H9 (cell line): ENCODE measurements at regions not wholly inside any gene's neighbourhood (a gene's known extent, or its start where the extent isn't known, plus 50 kb on each side); places are given as distances from the start of the nearest gene placed in this dataset.

Source experiments
- DNase-seq: peaks from one replicate; pipeline ENCODE4 v3.0.0-alpha.2; 2017
- H2AFZ ChIP-seq: one replicate; pipeline ENCODE4 v1.6.1; 2013; ENCODE audit warnings: mild to moderate bottlenecking, low read length, control low read depth, moderate library complexity
- H2AK5ac ChIP-seq: 2 replicates; pipeline ENCODE4 v1.6.1; 2013; ENCODE audit warnings: low read length, control low read depth, mixed read lengths; ENCODE audit not compliant: insufficient read length
- H2BK120ac ChIP-seq: one replicate; pipeline ENCODE4 v1.6.1; 2013; ENCODE audit warnings: low read depth, mild to moderate bottlenecking, low read length, control low read depth, inconsistent platforms; ENCODE audit not compliant: poor library complexity, severe bottlenecking
- H2BK12ac ChIP-seq: 2 replicates; pipeline ENCODE4 v1.6.1; 2013; ENCODE audit warnings: low read length, control low read depth, mixed read lengths, low read depth; ENCODE audit not compliant: insufficient read length
- H2BK15ac ChIP-seq: 2 replicates; pipeline ENCODE4 v1.6.1; 2013; ENCODE audit warnings: low read depth, low read length, control low read depth
- H2BK20ac ChIP-seq: one replicate; pipeline ENCODE4 v1.6.1; 2013; ENCODE audit warnings: low read depth, mild to moderate bottlenecking, low read length, control low read depth, inconsistent platforms; ENCODE audit not compliant: poor library complexity, severe bottlenecking
- H2BK5ac ChIP-seq: 2 replicates; pipeline ENCODE4 v1.6.1; 2013; ENCODE audit warnings: low read length, control low read depth, mixed read lengths; ENCODE audit not compliant: insufficient read length
- H3K14ac ChIP-seq: 2 replicates; pipeline ENCODE4 v1.6.1; 2013; ENCODE audit warnings: low read length, control low read depth; ENCODE audit not compliant: insufficient read depth
- H3K18ac ChIP-seq: 2 replicates; pipeline ENCODE4 v1.6.1; 2013; ENCODE audit warnings: low read depth, mild to moderate bottlenecking, mixed read lengths, low read length, control low read depth; ENCODE audit not compliant: insufficient read length
- H3K23ac ChIP-seq: 2 replicates; pipeline ENCODE4 v1.6.1; 2013; ENCODE audit warnings: low read length, control low read depth, mixed read lengths, low read depth; ENCODE audit not compliant: insufficient read length
- H3K23me2 ChIP-seq: 2 replicates; pipeline ENCODE4 v1.6.1; 2013; ENCODE audit warnings: low read depth, mild to moderate bottlenecking, mixed read lengths, low read length, control low read depth; ENCODE audit not compliant: insufficient read length, poor library complexity, severe bottlenecking
- H3K27ac ChIP-seq: 2 replicates; pipeline ENCODE4 v1.5.1; 2013; ENCODE audit warnings: low read length, control low read depth, mixed read lengths, low read depth; ENCODE audit not compliant: insufficient read length
- H3K27me3 ChIP-seq: 2 replicates; pipeline ENCODE4 v1.6.1; 2013; ENCODE audit warnings: low read length, control low read depth, inconsistent platforms; ENCODE audit not compliant: insufficient read depth
- H3K4ac ChIP-seq: 2 replicates; pipeline ENCODE4 v1.6.1; 2013; ENCODE audit warnings: low read depth, mild to moderate bottlenecking, control low read depth, inconsistent platforms, low read length, moderate library complexity
- H3K4me1 ChIP-seq: 2 replicates; pipeline ENCODE4 v1.6.1; 2013; ENCODE audit warnings: low read length, control low read depth, inconsistent platforms; ENCODE audit not compliant: insufficient read depth
- H3K4me2 ChIP-seq: 2 replicates; pipeline ENCODE4 v1.6.1; 2013; ENCODE audit warnings: low read length, control low read depth, mixed read lengths; ENCODE audit not compliant: insufficient read length, insufficient read depth
- H3K56ac ChIP-seq: 2 replicates; pipeline ENCODE4 v1.6.1; 2013; ENCODE audit warnings: low read depth, mild to moderate bottlenecking, mixed read lengths, low read length, control low read depth; ENCODE audit not compliant: insufficient read length
- H3K79me1 ChIP-seq: 2 replicates; pipeline ENCODE4 v1.6.1; 2013; ENCODE audit warnings: low read depth, mild to moderate bottlenecking, moderate library complexity, low read length, control low read depth, inconsistent platforms; ENCODE audit not compliant: insufficient read depth, poor library complexity, severe bottlenecking
- H3K79me2 ChIP-seq: 2 replicates; pipeline ENCODE4 v1.6.1; 2013; ENCODE audit warnings: low read length, control low read depth, inconsistent platforms; ENCODE audit not compliant: insufficient read depth
- H3K9ac ChIP-seq: 2 replicates; pipeline ENCODE4 v1.6.1; 2013; ENCODE audit warnings: low read length, control low read depth, mixed read lengths; ENCODE audit not compliant: insufficient read length; ENCODE audit errors: extremely low read depth
- H3K9me3 ChIP-seq: one replicate; pipeline ENCODE4 v1.6.1; 2013; ENCODE audit warnings: low read depth, low read length, inconsistent platforms; ENCODE audit not compliant: control insufficient read depth
- H3T11ph ChIP-seq: one replicate; pipeline ENCODE4 v1.6.1; 2013; ENCODE audit warnings: mild to moderate bottlenecking, low read length, control low read depth, inconsistent platforms
- H4K20me1 ChIP-seq: one replicate; pipeline ENCODE4 v1.6.1; 2013; ENCODE audit not compliant: control insufficient read depth, insufficient read length, insufficient read depth
- H4K5ac ChIP-seq: 2 replicates; pipeline ENCODE4 v1.6.1; 2013; ENCODE audit warnings: low read depth, mild to moderate bottlenecking, mixed read lengths, low read length, control low read depth; ENCODE audit not compliant: insufficient read length
- H4K8ac ChIP-seq: replicated peaks from 2 replicates; pipeline ENCODE4 v1.6.1; 2013; ENCODE audit warnings: low read length, control low read depth, mixed read lengths, low read depth; ENCODE audit not compliant: insufficient read length
- H4K91ac ChIP-seq: 2 replicates; pipeline ENCODE4 v1.6.1; 2013; ENCODE audit warnings: low read depth, mild to moderate bottlenecking, moderate library complexity, mixed read lengths, low read length, control low read depth; ENCODE audit not compliant: insufficient read length
- H3K27ac Mint-ChIP-seq, 3 experiments: 2 replicates in 2 of 3; 3 replicates in 1 of 3; pipeline ENCODE4 v1.8.0; 2020 to 2021; ENCODE audit warnings: mixed read lengths in 3 of 3, mild to moderate bottlenecking in 1 of 3, moderate library complexity in 1 of 3
- H3K27me3 Mint-ChIP-seq: 2 replicates; pipeline ENCODE4 v1.8.0; 2021; ENCODE audit warnings: low read depth, mild to moderate bottlenecking, moderate library complexity, mixed read lengths
- H3K36me3 Mint-ChIP-seq, 3 experiments: 2 replicates in 2 of 3; 3 replicates in 1 of 3; pipeline ENCODE4 v1.8.0; 2020 to 2021; ENCODE audit warnings: low read depth in 3 of 3, mixed read lengths in 3 of 3; ENCODE audit not compliant: insufficient read depth in 1 of 3
- H3K4me1 Mint-ChIP-seq, 2 experiments: 2 replicates each; pipeline ENCODE4 v1.8.0; 2020; ENCODE audit warnings: mixed read lengths in 2 of 2
- H3K4me3 Mint-ChIP-seq, 2 experiments: 2 replicates in 1 of 2; 3 replicates in 1 of 2; pipeline ENCODE4 v1.8.0; 2020 to 2021; ENCODE audit warnings: mild to moderate bottlenecking in 2 of 2, mixed read lengths in 2 of 2, moderate library complexity in 1 of 2
- H3K9me3 Mint-ChIP-seq, 2 experiments: 2 replicates in 1 of 2; 3 replicates in 1 of 2; pipeline ENCODE4 v1.8.0; 2020; ENCODE audit warnings: mild to moderate bottlenecking in 2 of 2, mixed read lengths in 2 of 2, moderate library complexity in 1 of 2
- WGBS: extraction: QIAGEN DNeasy Blood & Tissue Kit; methylation state at CpG from one replicate; pipeline ENCODE4 v1.1.7; 2013; ENCODE audit warnings: missing lambda C conversion rate, low lambda C conversion rate, mixed read lengths; ENCODE audit not compliant: insufficient read length; ENCODE audit errors: extremely low coverage; 5-methylcytosine and 5-hydroxymethylcytosine counted together
- TF ChIP-seq, protein P1 (sequence below): fragments of 200-600 bp; sonication (generic); conservative IDR thresholded peaks from 3 replicates; pipeline ENCODE4 v1.8.0; 2021; ENCODE audit warnings: antibody characterized with exemption, mild to moderate bottlenecking

DNA sequence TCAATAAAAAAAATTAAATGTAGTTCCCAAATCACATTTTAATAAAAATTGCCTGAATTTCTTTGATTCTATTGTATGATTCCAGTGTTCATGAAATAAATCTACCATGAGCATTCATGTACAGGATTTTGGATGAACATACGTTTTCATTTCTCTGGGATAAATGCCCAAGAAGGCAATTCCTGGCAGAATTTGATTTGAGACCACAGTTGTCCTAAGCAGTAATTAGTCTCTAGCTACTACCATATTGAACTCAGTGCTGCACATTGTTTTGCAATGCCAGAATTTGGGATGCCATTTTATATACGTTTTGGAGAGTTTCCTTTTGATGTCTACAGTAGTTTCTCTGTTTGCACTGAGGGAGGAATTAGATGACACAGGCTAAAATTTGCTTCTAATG, 265.3 kb upstream of the HS3ST5 start:
- Histone ChIP-seq H3K4me2 (no peak overlapping the region), H4K91ac (no peak overlapping the region), H3K4ac (no peak overlapping the region), H3K14ac (no peak overlapping the region), H2BK5ac (no peak overlapping the region), H2AK5ac (no peak overlapping the region), H2BK15ac (no peak overlapping the region), H3K79me2 (no peaks in the 10 kb centered on the region), H3K18ac (no peak overlapping the region), H2BK20ac (no peak overlapping the region), H3K27ac (no peak overlapping the region), H3K9ac (no peak overlapping the region), H2BK12ac (no peak overlapping the region), H3K4me1 (no peaks in the 10 kb centered on the region), H3K9me3 (no peaks in the 10 kb centered on the region), H3T11ph (no peak overlapping the region), H3K23ac (no peak overlapping the region), H3K56ac (no peak overlapping the region), H2AFZ (no peak overlapping the region), H2BK120ac (no peak overlapping the region), H4K5ac (no peak overlapping the region), H3K79me1 (no peaks in the 10 kb centered on the region), H4K8ac (no peak overlapping the region), H3K23me2 (no peaks in the 10 kb centered on the region), H3K27me3 (no peaks in the 10 kb centered on the region), H4K20me1 (no peaks in the 10 kb centered on the region)
- Mint-ChIP-seq H3K9me3 (peaks cover 3% of the 10 kb centered on the region in 2 experiments; a peak in 4 of 5 replicates), H3K4me3 (no peak overlapping the region), H3K27ac (no peak overlapping the region), H3K36me3 (no peaks in the 10 kb centered on the region; a peak in 1 of 7 replicates), H3K4me1 (no peaks in the 10 kb centered on the region), H3K27me3 (no peaks in the 10 kb centered on the region)
- no CpG with 5 or more reads among the region's 2 CpGs for WGBS
- TF ChIP-seq, protein P1, sequence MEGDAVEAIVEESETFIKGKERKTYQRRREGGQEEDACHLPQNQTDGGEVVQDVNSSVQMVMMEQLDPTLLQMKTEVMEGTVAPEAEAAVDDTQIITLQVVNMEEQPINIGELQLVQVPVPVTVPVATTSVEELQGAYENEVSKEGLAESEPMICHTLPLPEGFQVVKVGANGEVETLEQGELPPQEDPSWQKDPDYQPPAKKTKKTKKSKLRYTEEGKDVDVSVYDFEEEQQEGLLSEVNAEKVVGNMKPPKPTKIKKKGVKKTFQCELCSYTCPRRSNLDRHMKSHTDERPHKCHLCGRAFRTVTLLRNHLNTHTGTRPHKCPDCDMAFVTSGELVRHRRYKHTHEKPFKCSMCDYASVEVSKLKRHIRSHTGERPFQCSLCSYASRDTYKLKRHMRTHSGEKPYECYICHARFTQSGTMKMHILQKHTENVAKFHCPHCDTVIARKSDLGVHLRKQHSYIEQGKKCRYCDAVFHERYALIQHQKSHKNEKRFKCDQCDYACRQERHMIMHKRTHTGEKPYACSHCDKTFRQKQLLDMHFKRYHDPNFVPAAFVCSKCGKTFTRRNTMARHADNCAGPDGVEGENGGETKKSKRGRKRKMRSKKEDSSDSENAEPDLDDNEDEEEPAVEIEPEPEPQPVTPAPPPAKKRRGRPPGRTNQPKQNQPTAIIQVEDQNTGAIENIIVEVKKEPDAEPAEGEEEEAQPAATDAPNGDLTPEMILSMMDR = no peak
- DNase-seq = no peak
